IMR-90 (cell line): ENCODE measurements at regions not wholly inside any gene's neighbourhood (a gene's known extent, or its start where the extent isn't known, plus 50 kb on each side); places are given as distances from the start of the nearest gene placed in this dataset.

Experiments used
- ATAC-seq: fragments of 200-7000 bp; cut with Tn5 transposase; 2 replicates; pipeline ENCODE4 v1.9.1; 2020; ENCODE audit warnings: low read depth, mild to moderate bottlenecking, moderate library complexity
- BruUV-seq: library from RNA; stranded (reverse); fragments of 400-500 nt; replicated peaks from 2 replicates; lab custom pipeline; 2021; lab: Mats Ljungman, UMichigan
- CTCF ChIA-PET: fragments of 300-600 bp; formaldehyde crosslinking; extraction: SDS; loops from one replicate; lab custom pipeline; 2021; ENCODE audit warnings: antibody characterized with exemption; lab: Yijun Ruan, JAX
- POLR2A ChIA-PET: fragments of 300-600 bp; sonication (Branson Sonifier 250); formaldehyde crosslinking; loops from one replicate; lab custom pipeline; 2022; ENCODE audit warnings: antibody characterized with exemption; ENCODE audit not compliant: unreplicated experiment; lab: Charles Lee
- DNase-seq: peaks from one replicate; pipeline ENCODE4 v3.0.0; 2013
- H2AFZ ChIP-seq: replicated peaks from 2 replicates; pipeline ENCODE3; 2013; ENCODE audit warnings: low read length, mild to moderate bottlenecking; ENCODE audit not compliant: poor library complexity
- H2AK5ac ChIP-seq: 2 replicates; pipeline ENCODE4 v1.6.1; 2013; ENCODE audit warnings: low read depth, low read length, inconsistent platforms
- H2AK9ac ChIP-seq: replicated peaks from 2 replicates; pipeline ENCODE3; 2013; ENCODE audit warnings: mild to moderate bottlenecking, low read depth, low read length, moderate library complexity; ENCODE audit not compliant: poor library complexity
- H2BK120ac ChIP-seq: 2 replicates; pipeline ENCODE4 v1.6.1; 2013; ENCODE audit warnings: low read depth, low read length, inconsistent platforms
- H2BK15ac ChIP-seq: 3 replicates; pipeline ENCODE4 v1.6.1; 2013; ENCODE audit warnings: low read depth, low read length, inconsistent platforms
- H2BK20ac ChIP-seq: 2 replicates; pipeline ENCODE4 v1.6.1; 2013; ENCODE audit warnings: low read depth, mild to moderate bottlenecking, inconsistent platforms, low read length, moderate library complexity
- H2BK5ac ChIP-seq: 2 replicates; pipeline ENCODE4 v1.6.1; 2013; ENCODE audit warnings: mild to moderate bottlenecking, low read depth, low read length, inconsistent platforms; ENCODE audit not compliant: poor library complexity, severe bottlenecking
- H3K14ac ChIP-seq: replicated peaks from 2 replicates; pipeline ENCODE4 v1.6.1; 2013; ENCODE audit warnings: low read depth, low read length, inconsistent platforms
- H3K18ac ChIP-seq: 2 replicates; pipeline ENCODE4 v1.6.1; 2013; ENCODE audit warnings: low read depth, low read length, control low read depth
- H3K23ac ChIP-seq: 2 replicates; pipeline ENCODE4 v1.6.1; 2013; ENCODE audit warnings: low read depth, low read length, inconsistent platforms
- H3K27ac ChIP-seq: 2 replicates; pipeline ENCODE4 v1.5.1; 2013; ENCODE audit warnings: mild to moderate bottlenecking, control low read depth, low read length; ENCODE audit not compliant: insufficient read depth
- H3K27me3 ChIP-seq: 2 replicates; pipeline ENCODE4 v1.6.1; 2013; ENCODE audit warnings: low read length; ENCODE audit not compliant: control insufficient read depth, insufficient read depth
- H3K36me3 ChIP-seq: 2 replicates; pipeline ENCODE4 v1.6.1; 2013; ENCODE audit warnings: low read length, mixed read lengths; ENCODE audit not compliant: control insufficient read depth, insufficient read depth
- H3K4ac ChIP-seq: 2 replicates; pipeline ENCODE4 v1.6.1; 2013; ENCODE audit warnings: low read depth, low read length, inconsistent platforms
- H3K4me1 ChIP-seq: 2 replicates; pipeline ENCODE4 v1.6.1; 2013; ENCODE audit warnings: low read length, mixed read lengths; ENCODE audit not compliant: control insufficient read depth, insufficient read depth
- H3K4me2 ChIP-seq: 2 replicates; pipeline ENCODE4 v1.6.1; 2013; ENCODE audit warnings: low read depth, mild to moderate bottlenecking, control low read depth, low read length, moderate library complexity
- H3K4me3 ChIP-seq: 2 replicates; pipeline ENCODE4 v1.5.1; 2013; ENCODE audit warnings: low read depth, mild to moderate bottlenecking, control low read depth, low read length, moderate library complexity; ENCODE audit not compliant: insufficient read depth
- H3K56ac ChIP-seq: 2 replicates; pipeline ENCODE4 v1.6.1; 2013; ENCODE audit warnings: low read length, inconsistent platforms; ENCODE audit not compliant: insufficient read depth; ENCODE audit errors: extremely low read depth
- H3K79me1 ChIP-seq, 2 experiments: 2 replicates each; pipeline ENCODE4 v1.6.1; 2013; ENCODE audit warnings: low read length in 2 of 2, inconsistent platforms in 1 of 2, low read depth in 1 of 2
- H3K9ac ChIP-seq: 2 replicates; pipeline ENCODE4 v1.6.1; 2013; ENCODE audit warnings: low read depth, low read length, control low read depth
- H3K9me1 ChIP-seq: 2 replicates; pipeline ENCODE4 v1.6.1; 2013; ENCODE audit warnings: low read length, inconsistent platforms; ENCODE audit not compliant: insufficient read depth
- H3K9me3 ChIP-seq: 2 replicates; pipeline ENCODE4 v1.6.1; 2013; ENCODE audit warnings: low read length; ENCODE audit not compliant: control insufficient read depth, insufficient read depth
- H4K20me1 ChIP-seq: 2 replicates; pipeline ENCODE4 v1.6.1; 2013; ENCODE audit warnings: low read length, inconsistent platforms; ENCODE audit not compliant: insufficient read depth
- H4K5ac ChIP-seq: 2 replicates; pipeline ENCODE4 v1.6.1; 2013; ENCODE audit warnings: mild to moderate bottlenecking, low read depth, low read length, control low read depth
- H4K8ac ChIP-seq, 2 experiments: 2 replicates each; pipeline ENCODE4 v1.6.1; 2013; ENCODE audit warnings: low read depth in 2 of 2, low read length in 2 of 2, control low read depth in 1 of 2, inconsistent platforms in 1 of 2
- H4K91ac ChIP-seq: 2 replicates; pipeline ENCODE4 v1.6.1; 2013; ENCODE audit warnings: low read depth, low read length, inconsistent platforms; ENCODE audit not compliant: insufficient read depth
- BHLHE40 ChIP-seq: fragments of 150-350 bp; IDR thresholded peaks from 2 replicates; pipeline ENCODE4 v1.6.1; 2016; ENCODE audit warnings: mild to moderate bottlenecking, low read depth, low read length
- CTCF ChIP-seq: conservative IDR thresholded peaks from 2 replicates; pipeline ENCODE4 v1.5.1; 2012; ENCODE audit warnings: mild to moderate bottlenecking, low read depth, low read length, improper control_type of control experiment
- MAZ ChIP-seq: IDR thresholded peaks from 2 replicates; pipeline ENCODE4 v1.6.1; 2012; ENCODE audit warnings: low read depth, mild to moderate bottlenecking, low read length, improper control_type of control experiment, moderate library complexity, borderline replicate concordance
- MXI1 ChIP-seq: IDR thresholded peaks from 2 replicates; pipeline ENCODE4 v1.6.1; 2012; ENCODE audit warnings: low read depth, mild to moderate bottlenecking, low read length, moderate library complexity, borderline replicate concordance
- RAD21 ChIP-seq: IDR thresholded peaks from 2 replicates; pipeline ENCODE4 v1.6.1; 2012; ENCODE audit warnings: low read length, improper control_type of control experiment
- SMC3 ChIP-seq: fragments of 150-350 bp; IDR thresholded peaks from 2 replicates; pipeline ENCODE4 v1.6.1; 2016; ENCODE audit warnings: low read depth, mild to moderate bottlenecking, antibody characterized with exemption, low read length, moderate library complexity
- WGBS, 2 experiments: methylation state at CpG; one replicate each; pipeline versions ENCODE4 v1.1.5 to v1.1.7; 2013; ENCODE audit warnings: missing lambda C conversion rate in 2 of 2; ENCODE audit not compliant: insufficient read length in 1 of 2; ENCODE audit errors: extremely low coverage in 2 of 2; 5-methylcytosine and 5-hydroxymethylcytosine counted together
- dilution Hi-C: fragments of 300-500 bp; cut with HindIII; formaldehyde crosslinking; loops from one replicate; pipeline ENCODE4 v1.14.3; 2018; ENCODE audit warnings: low sequenced_read_pairs; ENCODE audit not compliant: unreplicated experiment
- in situ Hi-C: fragments of 300-500 bp; cut with MboI; formaldehyde crosslinking; loops from 3 replicates; pipeline ENCODE4 v1.14.3; 2019; ENCODE audit warnings: low sequenced_read_pairs, inconsistent platforms, mixed read lengths
- intact Hi-C: fragments of 100-400 bp; cut with micrococcal nuclease; formaldehyde crosslinking; loops from 2 replicates; pipeline ENCODE4 v1.10.0; 2022

GRCh38 chr12:98274430-98275130 is 240.8 kb upstream of the TMPO start:
- Histone ChIP-seq H4K91ac (no peak overlapping the region), H2AK9ac (no peak overlapping the region), H3K9me3 (no peaks in the 10 kb centered on the region), H3K36me3 (no peaks in the 10 kb centered on the region), H3K4me1 (no peaks in the 10 kb centered on the region), H3K4ac (no peak overlapping the region), H2BK120ac (no peak overlapping the region), H3K27ac (no peak overlapping the region), H4K5ac (no peak overlapping the region), H2AK5ac (no peak overlapping the region), H2AFZ (no peak overlapping the region), H3K79me1 (no peaks in the 10 kb centered on the region), H3K9me1 (no peaks in the 10 kb centered on the region), H3K14ac (no peak overlapping the region), H3K27me3 (no peaks in the 10 kb centered on the region), H3K4me2 (no peak overlapping the region), H2BK15ac (no peak overlapping the region), H3K23ac (no peak overlapping the region), H4K20me1 (no peaks in the 10 kb centered on the region), H4K8ac (no peak overlapping the region), H3K9ac (no peak overlapping the region), H3K4me3 (no peak overlapping the region), H3K56ac (no peak overlapping the region), H3K18ac (no peak overlapping the region), H2BK5ac (no peak overlapping the region), H2BK20ac (no peak overlapping the region)
- no TSS peak for BruUV-seq
- intact Hi-C loops (no loop called here), in situ Hi-C loops (no loop called here), dilution Hi-C loops (no loop called here)
- ATAC-seq = no peak
- TF ChIP-seq SMC3 = no peak
- TF ChIP-seq MXI1 = no peak
- TF ChIP-seq RAD21 = no peak
- TF ChIP-seq CTCF = no peak
- no peak for TF ChIP-seq BHLHE40
- no peak for TF ChIP-seq MAZ
- no CpG with 5 or more reads among the region's 5 CpGs for WGBS, 2 experiments
- ChIA-PET CTCF (no interaction called here), POLR2A (no interaction called here)
- no peak for DNase-seq
